SKM-1 treated with dmso at 0.1 percent for 144 hours (cell line): ENCODE measurements at regions not wholly inside any gene's neighbourhood (a gene's known extent, or its start where the extent isn't known, plus 50 kb on each side); places are given as distances from the start of the nearest gene placed in this dataset.

ENCODE experiments used
- DNase-seq: peaks from one replicate; lab custom pipeline; 2025; ENCODE audit not compliant: unreplicated experiment; lab: John Stamatoyannopoulos, UW

DNA sequence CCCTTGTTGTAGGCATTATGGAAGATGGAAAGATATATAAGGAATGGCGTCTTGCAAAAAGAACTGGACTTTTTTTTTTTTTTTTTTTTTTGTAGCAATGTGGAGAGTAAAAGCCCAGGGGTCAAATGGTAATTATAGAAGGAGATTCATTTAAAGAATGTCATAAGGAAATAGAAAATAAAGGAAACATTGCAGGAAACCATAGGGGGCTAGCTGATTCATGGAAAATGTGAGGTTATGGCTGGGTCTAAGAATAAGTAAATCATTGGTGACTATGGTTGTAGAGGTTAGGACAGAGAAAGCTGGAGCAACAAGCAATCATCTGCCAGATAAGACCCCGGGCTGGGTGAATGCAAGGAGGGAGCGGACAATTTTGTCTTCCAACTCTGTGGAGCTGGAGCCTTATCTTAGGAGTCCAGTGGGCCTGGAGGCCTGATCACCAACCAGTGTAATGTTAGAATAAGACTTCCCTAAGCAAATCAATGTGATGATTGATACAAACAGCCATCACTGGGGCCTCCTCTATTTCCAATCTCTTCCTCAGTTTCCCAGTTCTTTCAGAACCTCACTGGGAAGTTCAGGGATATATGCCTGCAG is 201.2 kb upstream of the TNP1 start:
- DNase-seq = no peak

DNA sequence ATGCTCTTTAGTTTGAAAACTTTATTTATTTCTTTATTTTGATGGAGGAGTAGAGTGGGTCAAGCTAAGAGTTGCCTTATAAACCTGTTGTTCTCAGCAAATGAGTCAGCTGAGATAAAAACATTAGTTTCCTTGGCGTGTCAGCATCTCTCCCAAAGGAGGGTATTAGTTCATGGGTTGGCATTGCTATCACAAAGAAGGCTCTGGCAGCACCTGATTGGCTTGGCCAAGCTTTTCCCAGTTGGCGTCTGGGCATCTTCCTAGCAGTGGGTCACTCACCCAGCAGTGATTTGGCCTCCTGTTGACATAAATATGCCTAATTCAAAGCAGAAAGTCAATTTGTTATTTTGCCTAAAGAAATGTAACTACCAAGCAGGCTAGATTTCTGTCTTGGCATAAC is 200.7 kb upstream of the TNP1 start:
- DNase-seq = no peak

DNA sequence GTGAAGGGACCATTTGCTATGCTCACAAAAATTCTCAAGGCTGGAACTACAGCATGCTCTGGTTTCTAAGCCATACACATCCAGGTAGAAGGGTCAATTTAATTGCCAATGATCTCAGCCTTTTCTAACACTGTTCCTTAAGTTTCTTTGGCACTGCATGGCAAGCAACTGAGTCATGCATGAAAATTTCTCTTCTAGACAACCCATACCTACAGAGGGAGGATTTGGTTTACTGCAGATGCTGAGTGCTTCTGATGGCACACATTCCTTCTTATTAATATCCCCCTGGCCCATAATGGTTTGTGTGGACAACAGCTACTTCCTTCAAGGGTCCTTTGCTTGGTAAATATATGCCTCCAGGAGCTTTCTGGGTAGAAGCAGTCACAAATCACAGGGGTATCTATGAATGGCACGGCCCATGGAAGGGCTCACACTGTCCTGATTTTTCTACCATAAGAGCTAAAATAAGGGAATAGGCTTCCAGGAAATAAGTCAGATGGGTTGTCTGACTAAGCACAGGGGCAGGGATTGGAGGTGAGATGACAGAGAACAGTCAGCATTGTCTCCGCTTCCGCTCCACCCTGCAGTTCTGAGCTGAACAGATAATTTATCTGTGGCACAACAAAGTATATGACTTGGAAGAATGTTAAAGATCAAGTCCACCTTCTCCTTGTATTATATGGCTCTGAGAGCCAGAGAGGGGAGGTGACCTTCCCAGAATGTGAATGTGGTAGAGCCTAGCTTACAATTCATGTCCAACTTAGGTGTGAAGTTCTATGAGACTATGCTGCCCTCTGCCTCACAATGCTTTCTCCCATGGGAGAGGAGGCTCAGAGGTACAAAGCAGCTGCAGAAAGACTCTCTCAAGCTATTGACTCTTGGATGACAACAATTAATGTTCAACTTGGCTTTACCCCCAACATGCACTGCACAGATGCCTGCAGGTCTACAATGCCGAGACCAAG is 199.2 kb upstream of the TNP1 start:
- DNase-seq = no peak

DNA sequence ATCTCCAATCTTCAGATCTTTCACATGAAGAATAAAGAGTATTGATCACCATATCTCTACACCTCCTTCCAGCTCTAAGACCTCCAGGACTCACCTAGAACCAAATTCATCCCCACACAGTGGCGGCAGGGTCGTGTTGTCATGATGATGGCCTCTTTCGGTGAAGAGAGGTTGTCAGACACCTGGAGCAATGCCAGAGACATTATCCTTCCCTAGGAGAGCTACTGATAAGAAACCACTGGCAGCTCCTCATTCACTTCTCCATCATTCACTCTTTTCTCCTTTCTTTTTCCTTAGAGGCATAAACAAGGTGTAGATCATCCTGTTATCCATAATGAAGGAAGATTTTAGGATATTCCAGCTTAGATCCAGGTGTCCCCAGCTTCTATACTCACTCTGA is 197.9 kb upstream of the TNP1 start:
- DNase-seq = no peak

DNA sequence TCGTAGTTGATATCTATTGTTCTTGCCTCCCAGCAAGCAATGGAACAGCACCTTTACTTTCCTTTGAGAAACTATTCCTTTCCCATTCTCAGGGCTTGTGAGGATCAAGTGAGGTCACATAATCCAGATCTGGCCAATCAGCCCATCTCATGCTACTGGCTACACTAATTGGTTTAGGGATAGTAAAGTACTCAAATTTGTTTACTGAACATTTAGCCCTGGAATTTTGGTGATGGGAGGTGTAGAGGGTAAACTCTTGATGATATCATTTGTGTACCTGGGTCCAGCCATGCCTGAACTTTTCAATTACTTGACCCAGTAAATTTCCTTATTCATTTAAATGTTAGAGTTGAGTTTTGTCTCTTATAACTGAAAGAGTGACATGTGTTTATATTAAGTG is 195.8 kb upstream of the TNP1 start:
- DNase-seq = no peak

DNA sequence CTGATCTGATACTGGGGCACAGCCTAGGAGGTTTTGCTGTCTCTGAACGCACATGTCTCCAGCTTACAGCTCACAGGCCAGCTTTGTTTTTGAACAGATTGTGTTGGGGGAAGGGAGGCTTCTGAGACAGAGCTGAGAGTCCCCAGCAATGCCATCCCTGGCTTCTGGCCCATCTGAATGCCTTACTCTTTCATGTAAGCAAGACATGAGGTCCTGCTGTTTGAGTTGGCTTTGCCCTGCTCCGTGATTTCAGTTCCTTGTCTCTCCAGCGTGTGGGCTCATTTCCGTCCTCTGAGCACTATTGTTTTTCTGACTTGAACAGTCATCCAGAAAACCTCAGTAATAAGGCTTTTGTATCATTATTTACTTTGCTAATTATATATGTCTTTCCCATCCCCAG is 194.9 kb upstream of the TNP1 start:
- DNase-seq = no peak

DNA sequence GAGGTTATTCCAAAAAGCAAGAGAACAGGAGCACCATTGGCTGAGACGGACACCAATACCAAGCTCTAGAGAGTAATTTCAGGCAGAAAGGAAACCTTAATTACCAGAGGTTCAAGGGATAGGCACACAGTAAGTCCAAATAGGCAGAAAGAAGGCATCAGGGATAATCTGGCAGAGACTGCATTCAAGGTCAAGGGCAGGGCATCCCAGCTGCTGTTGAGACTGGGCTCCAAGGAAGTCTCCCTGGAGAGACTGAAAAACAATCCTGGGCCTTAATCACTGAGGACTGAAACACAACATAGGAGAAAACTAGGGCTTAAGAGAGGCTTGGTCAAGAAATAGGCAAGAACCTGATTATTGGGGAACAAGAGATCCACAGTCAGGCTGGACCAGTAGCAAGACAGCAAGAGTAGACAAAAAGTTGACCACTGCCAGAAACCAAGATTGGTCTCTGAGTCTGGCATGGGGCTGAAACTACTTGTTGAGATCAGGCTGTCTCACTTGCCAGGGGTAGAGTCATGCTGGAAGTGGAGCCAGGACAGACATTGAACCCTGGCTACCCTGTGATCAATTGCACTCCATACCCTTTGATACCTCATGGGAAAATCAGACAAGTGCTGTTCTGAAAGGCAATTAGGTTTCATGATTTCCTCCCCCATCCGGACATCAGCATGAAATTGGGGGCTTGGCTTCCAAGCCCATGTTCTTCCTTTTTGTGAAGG is 193.2 kb upstream of the TNP1 start:
- no peak for DNase-seq

DNA sequence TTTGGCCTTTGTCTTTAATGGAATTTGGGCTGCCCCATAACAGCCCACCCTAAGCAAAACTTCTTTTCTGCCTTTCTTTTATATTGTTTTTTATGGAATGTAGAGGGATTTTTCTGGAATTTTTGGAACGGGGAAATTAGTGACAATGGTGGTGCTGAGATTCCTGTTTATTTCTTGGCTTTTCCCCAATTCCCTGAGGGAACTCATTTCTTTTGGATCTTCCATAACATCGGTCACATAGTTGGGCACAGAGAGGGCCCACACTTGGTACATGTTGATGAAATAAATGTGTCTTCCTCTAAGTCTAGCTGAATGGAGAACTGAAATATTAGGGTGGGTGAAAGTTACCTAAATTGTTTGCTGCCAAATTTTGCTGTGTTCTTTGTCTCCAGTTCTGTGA is 191.6 kb upstream of the TNP1 start:
- DNase-seq = no peak

DNA sequence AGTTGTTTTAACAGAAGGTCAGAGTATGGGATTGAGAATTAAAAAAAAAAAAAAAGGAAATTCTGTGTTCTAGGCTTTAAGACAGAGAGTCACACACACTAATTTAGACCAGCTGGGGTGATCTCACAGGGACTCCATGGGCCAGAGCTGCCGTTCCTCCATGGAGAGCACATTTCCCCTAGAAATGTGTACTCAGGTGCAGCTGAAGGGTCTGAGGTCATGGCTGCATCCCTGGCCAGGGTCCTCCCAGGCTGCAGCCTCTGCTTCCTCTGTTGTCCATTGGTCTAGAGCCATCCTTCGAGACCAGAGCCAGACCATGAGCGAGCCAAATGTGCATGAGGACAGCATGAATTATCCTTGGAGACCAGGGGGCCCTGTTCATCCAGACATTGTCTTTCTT is 190.1 kb upstream of the TNP1 start:
- DNase-seq = no peak

DNA sequence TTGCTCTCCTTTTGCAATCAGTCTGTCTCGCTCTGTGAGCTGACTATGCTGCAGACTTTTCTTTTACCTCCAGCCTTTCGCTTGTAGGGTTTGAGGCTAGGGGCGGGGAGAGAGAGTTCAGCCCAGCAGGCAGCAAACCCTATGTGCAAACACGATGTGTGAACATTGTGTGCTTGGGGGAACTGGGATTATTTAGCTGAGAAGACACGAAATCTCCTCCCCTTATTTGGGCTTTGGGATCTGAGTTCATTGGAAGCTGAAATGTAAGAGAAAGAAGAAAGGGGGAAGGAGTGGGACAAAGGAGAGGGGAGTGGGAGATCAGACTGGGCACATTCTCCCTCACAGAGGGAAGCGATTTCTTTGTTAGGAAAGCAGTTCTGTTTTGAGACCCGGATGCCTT is 189.6 kb upstream of the TNP1 start:
- DNase-seq = no peak

DNA sequence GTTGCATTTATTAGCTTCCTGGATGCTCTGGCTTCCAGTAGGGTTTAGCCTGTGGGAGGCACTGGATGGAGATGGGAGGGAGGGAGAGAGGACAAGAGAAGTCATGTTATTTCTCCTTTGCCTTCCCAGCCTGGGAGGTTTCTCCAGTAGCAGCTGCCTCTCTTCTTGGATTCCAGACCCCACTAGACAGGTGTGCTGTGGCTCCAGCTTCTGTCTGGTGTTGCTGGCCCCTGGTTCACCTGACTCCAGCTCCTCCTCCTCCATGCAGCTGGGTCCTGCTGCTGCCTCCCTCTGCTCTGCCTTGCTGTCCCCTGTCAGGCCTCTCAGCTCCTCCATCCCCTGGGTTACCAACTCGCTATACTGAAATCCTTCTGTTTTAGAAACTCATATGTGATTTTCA is 188.9 kb upstream of the TNP1 start:
- DNase-seq = no peak

DNA sequence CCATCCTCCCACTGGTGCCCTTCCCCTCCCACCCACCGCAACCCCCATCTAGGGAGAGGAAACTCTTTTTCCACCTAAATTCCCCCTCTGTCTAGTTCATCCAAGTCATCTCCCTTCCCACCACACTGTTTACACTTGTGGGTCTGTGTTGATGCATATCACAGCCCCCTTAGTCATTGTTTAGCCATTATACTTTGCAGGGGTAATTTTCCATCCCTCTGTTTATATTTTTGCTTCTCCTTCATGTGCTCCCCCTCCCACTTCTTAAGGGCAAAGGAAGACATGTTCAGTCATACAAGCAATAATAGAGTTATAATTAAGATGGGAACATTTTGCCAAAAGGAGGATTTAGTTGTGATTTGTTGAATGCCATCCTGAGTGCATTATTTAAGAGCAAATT is 187.8 kb upstream of the TNP1 start:
- no peak for DNase-seq

DNA sequence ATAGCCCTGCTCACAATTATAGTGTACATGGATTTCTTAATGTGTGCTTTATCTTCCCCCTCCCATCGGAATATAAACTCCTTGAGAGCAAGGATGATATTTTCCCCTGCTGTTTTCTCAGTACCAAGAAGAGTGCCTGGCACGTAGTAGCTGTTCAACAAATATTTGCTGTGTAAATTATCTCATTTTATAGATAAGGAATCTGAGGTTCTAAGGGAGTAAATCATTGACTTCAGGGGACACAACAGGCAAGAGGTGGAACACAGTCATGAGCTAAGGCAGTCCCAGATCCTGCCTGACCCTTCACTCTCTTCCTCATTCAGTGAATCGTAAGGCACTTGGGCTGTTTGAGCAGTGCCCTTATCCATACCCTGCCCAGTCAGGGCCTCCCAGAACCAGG is 187.3 kb upstream of the TNP1 start:
- no peak for DNase-seq

DNA sequence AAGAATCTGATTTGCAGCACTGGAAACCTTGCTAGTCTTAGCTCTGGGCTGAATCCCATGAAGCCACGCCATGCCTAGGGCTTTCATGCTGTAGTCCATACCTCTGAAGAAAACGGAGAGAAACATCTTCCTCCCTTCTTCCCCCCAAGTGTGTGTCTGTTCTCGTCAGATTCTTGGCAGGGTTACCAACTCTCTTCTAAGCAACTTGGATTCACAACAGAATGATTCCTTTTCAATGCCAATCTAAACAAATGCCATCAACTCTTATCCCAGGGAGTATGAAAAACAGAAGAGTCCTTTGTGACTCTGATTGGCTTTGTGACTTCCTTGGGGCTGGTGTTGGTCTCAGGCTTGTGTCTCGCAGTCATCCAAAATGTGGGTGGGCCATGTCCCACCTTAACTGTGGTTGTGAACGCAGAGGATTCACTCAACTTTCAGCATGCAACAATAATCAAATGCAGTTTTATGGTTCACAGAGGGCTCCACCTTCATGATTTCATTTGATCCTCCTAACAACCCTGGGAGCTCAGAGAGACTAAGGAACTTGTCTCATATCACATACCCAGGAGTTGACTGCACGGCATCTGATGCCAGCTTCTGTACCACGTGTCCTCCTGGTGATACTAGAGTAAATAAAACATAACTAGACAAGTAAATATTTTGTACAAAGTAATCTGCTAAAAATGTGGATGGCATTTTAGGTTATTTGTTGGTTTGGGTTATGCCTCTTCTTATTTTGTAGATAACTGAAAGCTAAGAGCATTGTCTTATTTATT is 186.0 kb upstream of the TNP1 start:
- DNase-seq = no peak

DNA sequence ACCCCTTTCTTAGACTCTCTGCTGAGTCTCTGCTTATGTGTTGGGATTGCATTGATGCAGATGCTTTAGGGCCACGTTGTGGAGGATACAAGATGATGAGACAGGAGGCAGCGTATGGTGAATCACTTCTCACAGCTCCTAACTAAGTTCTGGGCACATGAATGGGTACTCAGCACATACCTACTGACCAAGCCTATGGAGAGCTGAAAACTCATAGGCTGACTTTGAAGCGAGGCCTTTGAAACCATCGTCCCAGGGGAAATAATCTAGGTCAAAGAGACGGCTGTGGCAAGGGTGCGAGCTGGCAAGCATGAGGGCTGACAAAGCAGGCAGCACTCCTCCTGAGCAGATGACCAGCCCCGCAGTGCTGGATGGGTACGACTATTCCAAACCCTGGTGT is 180.2 kb upstream of the TNP1 start:
- no peak for DNase-seq

DNA sequence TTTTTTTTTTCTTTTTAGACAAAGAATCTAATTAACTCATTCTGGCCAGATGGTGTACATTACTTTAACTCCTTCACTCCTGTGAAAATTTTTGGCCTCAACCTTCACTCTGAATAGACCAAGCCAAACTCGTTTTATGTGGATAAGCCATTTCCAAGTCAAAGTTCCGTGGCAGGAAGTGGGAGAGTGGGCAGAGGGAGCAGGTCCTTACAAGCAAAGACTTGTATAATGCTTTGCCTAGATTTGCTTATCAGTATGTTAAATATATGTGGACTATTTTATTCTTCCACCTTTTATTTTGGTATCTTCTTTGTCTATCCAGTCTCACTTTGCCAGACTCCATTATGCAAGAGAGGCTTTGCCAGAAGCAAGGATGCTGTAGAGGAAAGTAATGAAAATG is 178.1 kb upstream of the TNP1 start:
- no peak for DNase-seq

DNA sequence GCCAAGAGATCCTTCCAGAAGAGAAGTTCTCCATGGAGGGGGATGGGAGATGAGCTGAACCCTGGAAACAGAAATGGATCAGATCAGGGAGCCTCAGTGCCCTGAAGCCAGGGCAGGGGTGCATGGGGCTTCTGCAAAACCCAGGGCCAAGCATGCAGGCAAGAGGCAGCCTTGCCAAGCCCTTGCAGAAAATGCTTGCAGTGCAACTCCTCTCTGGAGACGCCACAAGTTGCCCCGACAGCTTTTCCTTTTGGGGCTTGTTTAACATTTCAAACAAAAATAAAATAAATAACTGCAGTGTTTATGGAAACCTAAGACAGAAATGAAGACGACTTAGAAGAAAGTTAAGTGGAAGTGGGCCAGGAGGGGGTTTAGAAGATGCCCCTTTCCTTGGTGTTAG is 177.5 kb upstream of the TNP1 start:
- DNase-seq = no peak

DNA sequence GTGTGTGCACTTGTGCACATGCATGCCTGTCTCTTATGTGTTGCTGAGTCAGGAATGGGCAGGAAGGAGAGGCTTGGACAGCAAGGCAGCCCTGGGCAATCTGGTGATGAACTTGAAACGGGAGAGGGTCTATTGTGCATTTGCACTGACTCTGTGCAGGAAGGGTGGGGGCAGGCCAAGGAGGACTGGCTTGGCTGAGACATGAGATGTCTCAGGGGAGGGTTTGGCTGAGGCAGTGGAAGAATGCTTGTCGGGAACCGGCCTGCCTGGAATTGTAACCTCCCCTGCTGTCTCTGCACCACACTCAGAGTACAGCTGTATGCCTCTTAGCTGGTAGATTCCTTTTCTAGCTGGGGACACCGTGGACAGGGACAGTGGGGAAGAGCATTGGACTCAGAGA is 176.1 kb upstream of the TNP1 start:
- no peak for DNase-seq

DNA sequence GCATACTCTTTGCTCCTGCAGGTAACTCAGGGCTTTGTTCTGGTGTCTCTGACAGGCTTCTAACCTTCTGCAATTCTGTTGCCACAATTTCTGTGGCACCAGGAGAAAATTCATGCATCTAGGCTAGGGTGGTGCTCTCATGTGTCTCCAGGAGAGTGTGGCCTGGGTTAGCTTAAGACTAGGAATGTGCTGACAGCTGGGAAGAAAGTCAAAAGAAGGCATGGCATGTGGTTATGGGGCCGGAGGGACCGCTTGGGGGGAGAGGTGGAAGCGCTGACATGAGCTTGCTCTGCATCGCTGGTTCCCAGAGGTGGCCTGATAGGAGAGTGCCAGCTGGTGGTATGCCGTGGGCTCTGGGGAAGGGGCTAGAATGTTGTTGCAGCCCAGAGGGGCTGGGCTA is 173.3 kb upstream of the TNP1 start:
- no peak for DNase-seq

DNA sequence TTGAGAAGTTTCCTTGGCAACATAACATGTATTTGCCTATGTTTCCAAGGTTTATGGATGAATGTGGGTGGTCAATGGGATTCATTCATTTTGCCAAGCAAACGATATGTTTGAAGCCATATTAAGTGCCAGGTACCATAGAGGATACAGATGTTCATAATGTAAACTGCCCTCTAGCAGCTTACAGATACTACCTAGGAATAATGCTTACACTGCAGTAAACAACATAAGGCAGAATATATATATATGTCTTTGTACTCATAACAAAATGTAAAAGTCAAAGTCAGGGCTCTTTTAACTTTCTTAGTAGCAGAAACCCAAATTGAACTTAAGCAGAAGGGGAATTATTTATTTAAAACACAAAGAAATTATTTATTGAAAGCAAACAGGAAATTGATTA is 171.6 kb upstream of the TNP1 start:
- no peak for DNase-seq

DNA sequence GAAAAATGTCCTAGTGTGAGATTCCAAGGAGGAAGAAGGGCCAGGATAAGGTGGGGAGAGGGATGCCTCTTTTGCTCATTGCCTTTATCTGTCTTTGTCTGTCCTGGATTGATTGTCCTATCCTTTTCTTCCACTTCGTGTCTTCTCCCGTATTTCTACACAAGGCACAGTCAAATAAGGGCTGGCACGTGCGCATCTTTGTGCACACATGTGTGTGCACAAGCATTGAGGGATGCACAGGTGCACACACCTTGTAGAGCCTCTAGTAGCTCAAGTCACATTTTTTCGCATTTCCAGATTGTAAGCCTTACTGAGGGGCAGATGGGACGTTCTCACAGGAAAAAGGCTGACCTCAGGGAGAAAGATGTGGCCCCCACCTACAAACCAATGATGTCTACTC is 170.2 kb upstream of the TNP1 start:
- no peak for DNase-seq
